Erythroblast (primary cell): ENCODE measurements at regions not wholly inside any gene's neighbourhood (a gene's known extent, or its start where the extent isn't known, plus 50 kb on each side); places are given as distances from the start of the nearest gene placed in this dataset.

Experiments
- GATA1 ChIP-seq: IDR thresholded peaks from 2 replicates; pipeline ENCODE4 v1.6.1; 2011; ENCODE audit warnings: low read depth, mild to moderate bottlenecking, control low read depth, low read length, moderate library complexity
- POLR2A ChIP-seq: IDR thresholded peaks from 2 replicates; pipeline ENCODE4 v1.6.1; 2011; ENCODE audit warnings: mild to moderate bottlenecking, low read length

DNA sequence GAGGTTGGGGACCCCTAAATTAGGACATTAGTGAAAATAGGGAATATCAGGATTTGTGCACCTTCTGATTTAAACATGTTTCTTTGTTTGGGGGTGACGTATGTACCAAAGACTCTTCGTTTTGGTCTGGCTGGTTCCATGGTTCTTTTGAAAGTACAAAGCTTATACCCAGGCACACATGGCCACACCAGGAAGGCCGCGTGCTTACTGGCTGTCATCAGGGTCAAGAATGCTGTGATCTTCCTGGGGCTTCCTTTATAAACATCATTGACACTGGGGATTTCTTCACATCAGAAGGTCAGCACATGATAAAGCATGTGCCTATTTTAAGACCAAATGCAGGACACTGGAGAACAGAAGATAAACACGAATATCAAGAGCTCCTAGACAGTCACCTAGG, 230.6 kb upstream of the ID2 start:
- TF ChIP-seq POLR2A (no peak), GATA1 (no peak)
